NCI-H1694 (cell line): ENCODE measurements at regions not wholly inside any gene's neighbourhood (a gene's known extent, or its start where the extent isn't known, plus 50 kb on each side); places are given as distances from the start of the nearest gene placed in this dataset.

Source experiments
- DNase-seq: peaks from one replicate; lab custom pipeline; 2025; lab: John Stamatoyannopoulos, UW

GRCh38 chr11:70725739-70726138, 327.4 kb downstream of the CTTN start:
- no peak for DNase-seq

- no peak for DNase-seq
Observed at GRCh38 chr11:70727021-70727420, 328.7 kb downstream of the CTTN start.

DNA sequence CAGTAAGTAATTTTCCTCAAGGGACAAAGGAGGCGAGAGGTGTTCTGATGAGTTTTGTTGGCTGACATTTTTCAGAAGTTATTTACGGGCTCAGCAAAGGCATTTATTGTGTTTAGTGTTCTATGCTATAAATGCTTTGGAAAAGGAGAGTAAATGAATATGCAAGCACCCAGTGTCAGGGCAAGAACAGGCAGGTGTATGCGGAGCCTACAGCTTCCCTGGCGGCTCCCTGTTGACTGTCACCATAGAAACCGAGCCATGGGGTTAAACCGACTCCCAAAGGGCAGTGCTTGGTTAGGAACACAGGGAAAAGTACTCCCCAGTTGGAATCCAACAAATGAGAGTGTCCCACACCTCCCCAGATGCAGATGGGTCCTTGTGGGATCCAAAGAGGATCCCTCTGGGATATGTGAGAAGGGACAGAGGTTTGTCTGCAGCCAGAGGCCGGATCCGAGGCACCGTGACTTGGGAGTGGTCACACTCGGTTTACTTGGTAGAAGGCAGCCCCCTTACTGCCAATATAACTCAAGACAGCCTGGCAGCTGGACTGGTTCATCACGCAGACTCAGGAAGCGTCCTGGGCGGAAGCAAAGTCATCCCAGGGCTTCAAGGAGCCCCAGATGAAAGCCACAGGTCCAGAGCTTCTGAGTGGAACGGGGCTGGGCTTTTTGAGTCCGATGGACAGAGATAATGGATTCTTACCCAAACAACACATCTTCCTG, 329.7 kb downstream of the CTTN start:
- DNase-seq: no peak

DNA sequence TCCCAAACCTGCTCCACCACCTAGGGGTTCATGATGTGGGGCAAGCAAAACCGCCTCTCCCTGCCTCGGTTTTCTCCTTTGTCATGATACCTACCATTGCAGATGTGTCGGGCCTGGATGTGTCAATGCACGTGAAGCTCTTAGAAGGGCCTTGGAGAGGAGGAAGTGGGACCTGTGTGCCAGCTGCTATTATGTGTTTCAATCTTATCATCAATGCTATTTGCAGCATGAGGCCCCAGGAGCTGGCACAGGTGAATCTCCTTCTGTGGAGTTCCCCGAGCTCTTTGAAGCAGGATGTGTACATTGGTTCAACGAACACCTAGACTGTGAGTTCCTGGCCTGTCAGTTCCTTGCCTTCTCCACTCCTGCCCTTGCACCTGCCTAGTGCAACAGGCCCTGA, 331.6 kb downstream of the CTTN start:
- DNase-seq: no peak

- no peak for DNase-seq
Observed at GRCh38 chr11:70730411-70730810, 332.1 kb downstream of the CTTN start.

- no peak for DNase-seq
Observed at GRCh38 chr11:70731271-70732022, 333.1 kb downstream of the CTTN start.

DNA sequence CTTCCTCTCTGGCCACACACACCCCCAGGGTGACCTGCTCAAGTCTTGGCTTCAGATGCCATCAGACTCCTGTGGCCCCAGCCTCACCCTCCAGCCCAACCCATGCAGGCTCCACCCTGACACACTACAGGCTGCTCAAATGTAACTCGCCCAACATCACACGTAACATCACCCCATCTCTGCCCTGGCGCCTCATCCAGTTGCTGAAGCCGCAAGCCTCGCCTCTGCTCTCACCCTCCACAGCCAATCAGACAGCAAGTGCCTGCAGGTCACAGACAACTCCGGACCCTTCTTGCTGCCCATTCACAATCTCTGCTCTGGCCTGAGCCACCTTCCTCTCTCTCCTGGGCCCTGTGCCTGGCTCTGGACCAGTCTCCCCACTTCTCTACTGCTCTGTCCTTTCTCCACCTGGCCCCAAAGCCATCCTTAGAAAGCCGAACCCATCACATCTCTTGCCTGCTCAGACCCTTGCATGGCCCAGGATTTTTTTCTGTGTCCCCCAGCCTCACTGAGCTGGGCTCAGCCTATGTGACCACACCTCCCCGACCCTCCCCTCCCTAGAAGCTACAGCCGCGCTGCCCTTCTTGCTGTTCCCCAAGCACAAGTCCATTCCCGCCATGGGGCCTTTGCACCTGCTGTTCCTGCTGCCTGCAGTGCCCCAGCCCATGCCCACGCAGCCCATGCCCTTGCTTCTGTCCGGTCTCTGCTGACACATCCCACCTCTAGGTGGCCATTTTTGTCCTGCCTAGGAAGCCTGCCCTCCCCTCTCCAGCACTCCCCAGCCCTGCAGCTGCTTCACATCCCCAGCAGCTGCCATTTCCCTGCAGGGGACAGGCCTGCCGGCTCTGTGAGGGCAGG, 333.9 kb downstream of the CTTN start:
- no peak for DNase-seq

DNA sequence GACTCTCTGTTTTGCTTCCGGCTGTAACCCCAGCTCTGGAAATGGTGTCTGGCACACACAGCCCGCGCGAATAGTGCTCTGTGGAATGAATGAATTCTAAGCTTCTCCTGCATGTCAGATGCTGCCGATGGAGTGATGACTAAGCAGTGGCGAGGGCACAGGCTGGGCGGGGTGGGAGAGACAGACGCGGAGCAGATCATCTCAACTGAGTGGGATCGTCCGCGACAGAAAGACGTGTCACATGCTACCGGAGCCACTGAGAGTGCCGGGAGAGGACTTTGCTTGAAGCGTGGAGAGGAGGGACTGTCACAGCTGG, 334.5 kb downstream of the CTTN start:
- DNase-seq: no peak

DNA sequence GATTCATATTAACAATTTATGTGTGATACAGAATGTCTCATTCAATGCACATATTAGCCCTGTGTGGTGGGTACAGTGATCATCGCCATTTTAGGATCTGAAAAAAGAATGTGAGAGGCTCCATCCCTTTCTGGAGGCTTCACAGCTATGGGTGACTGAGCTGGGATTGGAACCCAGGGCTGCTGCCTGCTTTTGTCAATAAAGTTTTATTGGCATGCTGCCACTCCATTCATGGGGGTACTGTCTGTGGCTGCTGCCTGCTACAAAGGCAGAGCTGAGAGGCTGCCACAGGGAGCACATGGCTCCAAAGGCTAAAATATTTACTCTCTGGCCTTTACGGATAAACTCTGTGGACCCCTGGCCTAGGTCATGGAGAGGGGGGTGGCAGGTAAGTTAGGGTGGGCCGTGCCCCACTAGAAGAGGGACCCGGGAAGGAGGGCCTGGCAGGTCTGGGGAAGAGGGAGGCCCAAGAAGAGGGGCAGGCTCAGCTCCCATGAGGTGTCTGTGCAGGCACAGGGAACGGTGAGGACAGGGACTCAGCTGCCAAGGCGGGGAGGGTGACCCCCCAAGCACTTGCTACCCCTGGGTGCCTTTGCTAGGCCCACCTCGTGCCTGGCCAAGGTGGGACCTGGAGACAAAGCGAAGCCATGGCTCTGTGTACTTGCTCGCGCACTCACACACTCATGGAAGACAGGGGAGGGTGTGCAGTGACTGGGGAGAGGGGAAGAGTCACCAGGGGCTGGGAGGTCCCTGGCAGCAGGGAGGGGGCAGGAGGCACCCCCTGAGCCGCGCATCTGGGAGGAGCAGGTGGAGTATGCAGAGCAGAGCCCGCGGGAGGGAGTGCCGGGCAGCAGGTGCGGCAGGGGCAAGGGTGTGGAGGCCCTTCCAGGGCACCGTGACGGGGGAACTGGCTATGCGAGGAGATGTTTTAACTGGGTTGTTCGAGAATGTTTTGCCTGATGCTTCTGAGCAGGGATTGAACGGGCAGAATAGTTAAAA, 335.3 kb downstream of the CTTN start:
- no peak for DNase-seq

- no peak for DNase-seq
Observed at GRCh38 chr11:70734379-70734778, 336.1 kb downstream of the CTTN start.

DNA sequence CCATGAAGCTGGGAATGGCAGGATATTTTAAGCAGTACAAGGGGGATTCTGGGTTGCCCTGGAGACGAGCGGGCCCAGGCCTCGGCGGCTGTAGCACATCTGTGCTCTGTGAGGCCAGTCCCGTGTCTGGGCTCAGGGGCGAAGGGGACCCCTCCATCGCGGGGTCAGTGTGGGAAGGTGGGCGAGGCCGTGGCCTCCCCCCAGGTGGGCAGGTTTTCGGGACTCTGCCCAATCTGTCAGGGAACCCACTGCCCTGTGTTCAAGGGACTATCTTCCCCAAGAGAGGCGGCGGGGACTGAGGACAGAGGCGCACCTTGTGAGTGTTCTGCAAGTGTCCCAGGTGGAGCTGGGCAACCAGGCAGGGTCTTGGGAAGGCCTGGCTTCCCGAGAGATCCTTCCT, 336.6 kb downstream of the CTTN start:
- no peak for DNase-seq

DNA sequence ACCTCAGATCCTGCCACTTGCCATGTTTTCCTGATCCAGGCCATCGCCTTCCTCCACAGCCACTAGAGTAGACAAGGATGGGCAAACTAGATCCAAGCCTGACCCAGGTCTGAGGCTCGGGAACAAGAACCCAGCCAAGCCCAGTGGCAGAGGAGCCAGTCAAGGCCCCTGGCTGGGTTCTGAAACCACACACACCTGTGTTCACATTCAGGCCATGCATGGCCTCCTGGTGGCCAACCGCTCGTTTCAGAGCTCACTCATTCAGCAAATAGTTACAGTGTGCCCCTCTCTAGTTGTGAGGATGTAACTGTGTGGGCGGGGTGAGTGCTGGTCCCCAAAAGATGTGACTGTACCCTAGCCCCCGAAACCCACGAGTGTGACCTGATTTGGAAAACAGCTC, 337.6 kb downstream of the CTTN start:
- DNase-seq: no peak

DNA sequence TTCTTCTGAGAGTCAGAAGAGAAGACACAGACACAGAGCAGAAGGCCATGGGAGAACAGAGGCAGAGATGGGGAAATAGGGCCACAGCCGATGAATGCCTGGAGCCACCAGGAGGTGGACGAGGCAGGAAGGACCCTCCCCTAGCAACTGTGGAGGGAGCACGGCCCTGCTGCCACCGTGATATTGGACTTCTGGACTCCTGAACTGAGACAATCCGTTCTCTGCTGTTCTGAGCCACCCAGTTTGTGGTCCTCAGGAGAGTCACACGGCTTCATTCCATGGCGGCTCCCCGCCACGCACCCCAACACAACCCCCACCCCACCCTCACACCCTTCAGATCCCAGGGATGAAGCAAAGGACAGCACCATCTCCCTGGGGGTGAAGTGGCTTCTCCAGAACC, 338.1 kb downstream of the CTTN start:
- DNase-seq: no peak

DNA sequence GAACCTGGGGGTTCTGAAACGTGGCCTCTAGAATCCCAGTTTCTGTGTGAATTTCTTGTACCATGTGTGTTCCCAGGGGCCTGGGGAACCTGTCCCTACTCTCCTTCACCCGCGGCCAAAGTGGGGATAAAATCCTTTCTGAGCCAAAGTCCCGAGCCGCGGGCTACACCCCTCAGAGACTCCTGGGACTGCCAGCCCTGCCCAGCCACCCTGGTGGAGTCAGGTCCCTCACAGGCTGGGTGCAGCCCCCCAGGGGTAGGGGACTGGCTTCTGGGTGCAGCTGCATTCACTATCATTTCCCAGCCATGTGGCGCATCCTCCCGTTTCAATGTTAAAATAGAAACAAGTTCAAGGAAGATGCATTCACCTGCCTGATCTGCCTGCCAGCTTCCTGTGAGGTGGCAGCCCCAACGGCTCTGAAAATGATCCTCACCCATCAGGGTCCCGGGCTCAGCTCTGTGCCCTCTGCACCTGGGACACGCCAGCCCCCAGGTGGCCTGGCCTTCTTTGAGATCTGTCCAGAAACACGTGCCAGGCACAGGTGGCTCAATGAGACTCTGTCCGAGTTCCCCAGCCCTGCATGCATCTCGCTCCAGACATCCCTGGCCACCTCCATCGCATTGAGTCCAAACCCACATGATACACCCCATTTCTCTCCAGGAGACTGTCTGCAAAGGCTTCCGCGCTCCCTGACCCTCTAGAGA, 338.8 kb downstream of the CTTN start:
- no peak for DNase-seq

- DNase-seq: no peak
Observed at GRCh38 chr11:70737816-70738630, 339.7 kb downstream of the CTTN start.

DNA sequence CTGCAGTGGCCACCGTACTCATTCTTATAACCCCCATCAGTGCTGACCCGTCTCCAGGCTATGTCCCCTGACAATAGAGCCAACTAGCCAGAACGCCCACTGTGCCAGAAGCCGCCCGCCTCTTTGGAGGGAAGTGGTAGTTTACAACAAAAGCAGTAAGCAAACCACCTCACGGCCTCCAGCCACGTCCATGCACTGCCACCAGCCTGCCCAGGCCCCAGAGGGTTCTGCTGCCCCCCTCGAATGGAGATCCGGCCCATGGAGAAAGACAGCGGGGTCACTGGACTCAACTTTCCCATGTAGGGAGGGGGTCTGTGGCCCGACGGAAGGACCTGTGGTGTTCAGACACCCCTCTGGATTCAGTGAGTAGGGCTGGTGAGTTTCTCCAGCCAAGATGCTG, 340.3 kb downstream of the CTTN start:
- DNase-seq: no peak

DNA sequence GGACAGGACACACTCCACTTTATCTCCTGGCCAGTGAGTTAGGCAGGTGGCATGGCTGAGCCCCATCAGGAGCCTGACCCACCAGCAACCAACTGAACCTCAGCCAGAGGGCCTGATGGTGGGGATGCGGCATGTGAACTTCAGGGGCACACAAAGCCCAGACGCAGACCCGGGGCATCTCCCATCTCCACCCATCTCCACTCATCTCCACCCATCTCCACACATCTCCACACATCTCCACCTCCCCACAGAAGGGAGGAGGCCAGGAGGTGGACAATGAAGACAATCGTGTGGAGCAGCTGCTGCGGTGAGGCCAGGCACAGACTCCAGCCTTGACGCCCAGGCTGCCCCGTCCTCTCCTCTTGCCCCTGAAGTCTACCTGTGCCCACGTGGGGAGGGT, 340.8 kb downstream of the CTTN start:
- no peak for DNase-seq

GRCh38 chr11:70739811-70740487, 341.6 kb downstream of the CTTN start:
- DNase-seq: no peak

DNA sequence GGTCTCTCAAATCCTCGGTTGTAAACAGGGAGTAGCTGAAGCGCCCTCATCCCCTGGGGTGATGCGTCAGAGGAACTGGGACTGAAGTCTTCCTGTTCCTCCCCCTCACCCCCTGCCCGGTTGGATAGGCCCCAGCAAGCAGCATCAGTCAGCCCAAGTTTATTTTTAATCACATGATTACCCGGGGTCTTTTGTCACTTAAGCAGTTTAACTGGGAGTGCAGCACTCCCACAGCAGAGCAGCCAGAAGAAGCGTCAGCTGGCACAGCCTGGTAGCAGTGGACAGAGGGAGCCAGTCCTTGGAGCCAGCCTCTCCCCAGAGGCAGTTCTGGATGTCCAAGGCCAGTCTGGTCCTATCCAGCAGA, 342.1 kb downstream of the CTTN start:
- no peak for DNase-seq

DNA sequence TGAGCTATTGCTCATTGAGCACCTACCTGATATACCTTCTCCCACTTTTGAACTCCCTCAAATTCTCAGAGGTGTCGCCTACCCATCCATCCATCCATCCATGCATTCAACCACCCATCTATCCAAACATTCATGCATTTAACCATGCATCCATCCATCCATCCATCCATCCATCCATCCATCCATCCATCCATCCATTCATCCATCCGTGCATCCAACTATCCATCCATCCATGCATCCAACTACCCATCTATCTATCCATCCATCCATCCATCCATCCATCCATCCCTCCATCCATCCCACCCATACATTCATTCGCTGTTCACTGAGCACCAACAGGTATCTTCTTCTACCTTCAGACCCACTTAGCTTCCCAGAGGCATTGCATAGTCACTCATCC, 342.8 kb downstream of the CTTN start:
- DNase-seq: no peak
